IMR-90 (cell line): ENCODE measurements at regions not wholly inside any gene's neighbourhood (a gene's known extent, or its start where the extent isn't known, plus 50 kb on each side); places are given as distances from the start of the nearest gene placed in this dataset.

Experiments
- ATAC-seq: fragments of 200-7000 bp; cut with Tn5 transposase; 2 replicates; pipeline ENCODE4 v1.9.1; 2020; ENCODE audit warnings: low read depth, mild to moderate bottlenecking, moderate library complexity
- BruUV-seq: library from RNA; stranded (reverse); fragments of 400-500 nt; replicated peaks from 2 replicates; lab custom pipeline; 2021; lab: Mats Ljungman, UMichigan
- CTCF ChIA-PET: fragments of 300-600 bp; formaldehyde crosslinking; extraction: SDS; loops from one replicate; lab custom pipeline; 2021; ENCODE audit warnings: antibody characterized with exemption; lab: Yijun Ruan, JAX
- POLR2A ChIA-PET: fragments of 300-600 bp; sonication (Branson Sonifier 250); formaldehyde crosslinking; loops from one replicate; lab custom pipeline; 2022; ENCODE audit warnings: antibody characterized with exemption; ENCODE audit not compliant: unreplicated experiment; lab: Charles Lee
- DNase-seq: peaks from one replicate; pipeline ENCODE4 v3.0.0; 2013
- H2AFZ ChIP-seq: replicated peaks from 2 replicates; pipeline ENCODE3; 2013; ENCODE audit warnings: low read length, mild to moderate bottlenecking; ENCODE audit not compliant: poor library complexity
- H2AK5ac ChIP-seq: 2 replicates; pipeline ENCODE4 v1.6.1; 2013; ENCODE audit warnings: low read depth, low read length, inconsistent platforms
- H2AK9ac ChIP-seq: replicated peaks from 2 replicates; pipeline ENCODE3; 2013; ENCODE audit warnings: mild to moderate bottlenecking, low read depth, low read length, moderate library complexity; ENCODE audit not compliant: poor library complexity
- H2BK120ac ChIP-seq: 2 replicates; pipeline ENCODE4 v1.6.1; 2013; ENCODE audit warnings: low read depth, low read length, inconsistent platforms
- H2BK15ac ChIP-seq: 3 replicates; pipeline ENCODE4 v1.6.1; 2013; ENCODE audit warnings: low read depth, low read length, inconsistent platforms
- H2BK20ac ChIP-seq: 2 replicates; pipeline ENCODE4 v1.6.1; 2013; ENCODE audit warnings: low read depth, mild to moderate bottlenecking, inconsistent platforms, low read length, moderate library complexity
- H2BK5ac ChIP-seq: 2 replicates; pipeline ENCODE4 v1.6.1; 2013; ENCODE audit warnings: mild to moderate bottlenecking, low read depth, low read length, inconsistent platforms; ENCODE audit not compliant: poor library complexity, severe bottlenecking
- H3K14ac ChIP-seq: replicated peaks from 2 replicates; pipeline ENCODE4 v1.6.1; 2013; ENCODE audit warnings: low read depth, low read length, inconsistent platforms
- H3K18ac ChIP-seq: 2 replicates; pipeline ENCODE4 v1.6.1; 2013; ENCODE audit warnings: low read depth, low read length, control low read depth
- H3K23ac ChIP-seq: 2 replicates; pipeline ENCODE4 v1.6.1; 2013; ENCODE audit warnings: low read depth, low read length, inconsistent platforms
- H3K27ac ChIP-seq: 2 replicates; pipeline ENCODE4 v1.5.1; 2013; ENCODE audit warnings: mild to moderate bottlenecking, control low read depth, low read length; ENCODE audit not compliant: insufficient read depth
- H3K27me3 ChIP-seq: 2 replicates; pipeline ENCODE4 v1.6.1; 2013; ENCODE audit warnings: low read length; ENCODE audit not compliant: control insufficient read depth, insufficient read depth
- H3K36me3 ChIP-seq: 2 replicates; pipeline ENCODE4 v1.6.1; 2013; ENCODE audit warnings: low read length, mixed read lengths; ENCODE audit not compliant: control insufficient read depth, insufficient read depth
- H3K4ac ChIP-seq: 2 replicates; pipeline ENCODE4 v1.6.1; 2013; ENCODE audit warnings: low read depth, low read length, inconsistent platforms
- H3K4me1 ChIP-seq: 2 replicates; pipeline ENCODE4 v1.6.1; 2013; ENCODE audit warnings: low read length, mixed read lengths; ENCODE audit not compliant: control insufficient read depth, insufficient read depth
- H3K4me2 ChIP-seq: 2 replicates; pipeline ENCODE4 v1.6.1; 2013; ENCODE audit warnings: low read depth, mild to moderate bottlenecking, control low read depth, low read length, moderate library complexity
- H3K4me3 ChIP-seq: 2 replicates; pipeline ENCODE4 v1.5.1; 2013; ENCODE audit warnings: low read depth, mild to moderate bottlenecking, control low read depth, low read length, moderate library complexity; ENCODE audit not compliant: insufficient read depth
- H3K56ac ChIP-seq: 2 replicates; pipeline ENCODE4 v1.6.1; 2013; ENCODE audit warnings: low read length, inconsistent platforms; ENCODE audit not compliant: insufficient read depth; ENCODE audit errors: extremely low read depth
- H3K79me1 ChIP-seq, 2 experiments: 2 replicates each; pipeline ENCODE4 v1.6.1; 2013; ENCODE audit warnings: low read length in 2 of 2, inconsistent platforms in 1 of 2, low read depth in 1 of 2
- H3K9ac ChIP-seq: 2 replicates; pipeline ENCODE4 v1.6.1; 2013; ENCODE audit warnings: low read depth, low read length, control low read depth
- H3K9me1 ChIP-seq: 2 replicates; pipeline ENCODE4 v1.6.1; 2013; ENCODE audit warnings: low read length, inconsistent platforms; ENCODE audit not compliant: insufficient read depth
- H3K9me3 ChIP-seq: 2 replicates; pipeline ENCODE4 v1.6.1; 2013; ENCODE audit warnings: low read length; ENCODE audit not compliant: control insufficient read depth, insufficient read depth
- H4K20me1 ChIP-seq: 2 replicates; pipeline ENCODE4 v1.6.1; 2013; ENCODE audit warnings: low read length, inconsistent platforms; ENCODE audit not compliant: insufficient read depth
- H4K5ac ChIP-seq: 2 replicates; pipeline ENCODE4 v1.6.1; 2013; ENCODE audit warnings: mild to moderate bottlenecking, low read depth, low read length, control low read depth
- H4K8ac ChIP-seq, 2 experiments: 2 replicates each; pipeline ENCODE4 v1.6.1; 2013; ENCODE audit warnings: low read depth in 2 of 2, low read length in 2 of 2, control low read depth in 1 of 2, inconsistent platforms in 1 of 2
- H4K91ac ChIP-seq: 2 replicates; pipeline ENCODE4 v1.6.1; 2013; ENCODE audit warnings: low read depth, low read length, inconsistent platforms; ENCODE audit not compliant: insufficient read depth
- BHLHE40 ChIP-seq: fragments of 150-350 bp; IDR thresholded peaks from 2 replicates; pipeline ENCODE4 v1.6.1; 2016; ENCODE audit warnings: mild to moderate bottlenecking, low read depth, low read length
- CEBPB ChIP-seq: IDR thresholded peaks from 2 replicates; pipeline ENCODE4 v1.6.1; 2012; ENCODE audit warnings: low read depth, low read length, improper control_type of control experiment
- CHD1 ChIP-seq: IDR thresholded peaks from 2 replicates; pipeline ENCODE4 v1.6.1; 2012; ENCODE audit warnings: low read depth, low read length, improper control_type of control experiment
- FOS ChIP-seq: fragments of 150-350 bp; IDR thresholded peaks from 2 replicates; pipeline ENCODE4 v1.6.1; 2016; ENCODE audit warnings: low read depth, low read length
- MAFK ChIP-seq: IDR thresholded peaks from 2 replicates; pipeline ENCODE4 v1.6.1; 2012; ENCODE audit warnings: low read depth, low read length, improper control_type of control experiment
- MAZ ChIP-seq: IDR thresholded peaks from 2 replicates; pipeline ENCODE4 v1.6.1; 2012; ENCODE audit warnings: low read depth, mild to moderate bottlenecking, low read length, improper control_type of control experiment, moderate library complexity, borderline replicate concordance
- MXI1 ChIP-seq: IDR thresholded peaks from 2 replicates; pipeline ENCODE4 v1.6.1; 2012; ENCODE audit warnings: low read depth, mild to moderate bottlenecking, low read length, moderate library complexity, borderline replicate concordance
- NFE2L2 ChIP-seq: fragments of 150-350 bp; IDR thresholded peaks from 2 replicates; pipeline ENCODE4 v1.6.1; 2016; ENCODE audit warnings: low read depth, mild to moderate bottlenecking, low read length
- POLR2A ChIP-seq: IDR thresholded peaks from 2 replicates; pipeline ENCODE4 v1.6.1; 2012; ENCODE audit warnings: mild to moderate bottlenecking, low read depth, low read length
- RAD21 ChIP-seq: IDR thresholded peaks from 2 replicates; pipeline ENCODE4 v1.6.1; 2012; ENCODE audit warnings: low read length, improper control_type of control experiment
- RCOR1 ChIP-seq: IDR thresholded peaks from 2 replicates; pipeline ENCODE4 v1.6.1; 2012; ENCODE audit warnings: mild to moderate bottlenecking, low read length, improper control_type of control experiment; ENCODE audit not compliant: insufficient replicate concordance
- RFX5 ChIP-seq: IDR thresholded peaks from 2 replicates; pipeline ENCODE4 v1.8.0; 2012; ENCODE audit warnings: low read depth, mild to moderate bottlenecking, low read length, moderate library complexity
- SMC3 ChIP-seq: fragments of 150-350 bp; IDR thresholded peaks from 2 replicates; pipeline ENCODE4 v1.6.1; 2016; ENCODE audit warnings: low read depth, mild to moderate bottlenecking, antibody characterized with exemption, low read length, moderate library complexity
- WGBS, 2 experiments: methylation state at CpG; one replicate each; pipeline versions ENCODE4 v1.1.5 to v1.1.7; 2013; ENCODE audit warnings: missing lambda C conversion rate in 2 of 2; ENCODE audit not compliant: insufficient read length in 1 of 2; ENCODE audit errors: extremely low coverage in 2 of 2; 5-methylcytosine and 5-hydroxymethylcytosine counted together
- dilution Hi-C: fragments of 300-500 bp; cut with HindIII; formaldehyde crosslinking; loops from one replicate; pipeline ENCODE4 v1.14.3; 2018; ENCODE audit warnings: low sequenced_read_pairs; ENCODE audit not compliant: unreplicated experiment
- in situ Hi-C: fragments of 300-500 bp; cut with MboI; formaldehyde crosslinking; loops from 3 replicates; pipeline ENCODE4 v1.14.3; 2019; ENCODE audit warnings: low sequenced_read_pairs, inconsistent platforms, mixed read lengths
- intact Hi-C: fragments of 100-400 bp; cut with micrococcal nuclease; formaldehyde crosslinking; loops from 2 replicates; pipeline ENCODE4 v1.10.0; 2022
- TF ChIP-seq, protein P1 (sequence below): fragments of 150-350 bp; IDR thresholded peaks from 2 replicates; pipeline ENCODE4 v1.6.1; 2016; ENCODE audit warnings: low read depth, mild to moderate bottlenecking, low read length, moderate library complexity, borderline replicate concordance
- TF ChIP-seq, protein P2 (sequence below): conservative IDR thresholded peaks from 2 replicates; pipeline ENCODE4 v1.5.1; 2012; ENCODE audit warnings: mild to moderate bottlenecking, low read depth, low read length, improper control_type of control experiment

DNA sequence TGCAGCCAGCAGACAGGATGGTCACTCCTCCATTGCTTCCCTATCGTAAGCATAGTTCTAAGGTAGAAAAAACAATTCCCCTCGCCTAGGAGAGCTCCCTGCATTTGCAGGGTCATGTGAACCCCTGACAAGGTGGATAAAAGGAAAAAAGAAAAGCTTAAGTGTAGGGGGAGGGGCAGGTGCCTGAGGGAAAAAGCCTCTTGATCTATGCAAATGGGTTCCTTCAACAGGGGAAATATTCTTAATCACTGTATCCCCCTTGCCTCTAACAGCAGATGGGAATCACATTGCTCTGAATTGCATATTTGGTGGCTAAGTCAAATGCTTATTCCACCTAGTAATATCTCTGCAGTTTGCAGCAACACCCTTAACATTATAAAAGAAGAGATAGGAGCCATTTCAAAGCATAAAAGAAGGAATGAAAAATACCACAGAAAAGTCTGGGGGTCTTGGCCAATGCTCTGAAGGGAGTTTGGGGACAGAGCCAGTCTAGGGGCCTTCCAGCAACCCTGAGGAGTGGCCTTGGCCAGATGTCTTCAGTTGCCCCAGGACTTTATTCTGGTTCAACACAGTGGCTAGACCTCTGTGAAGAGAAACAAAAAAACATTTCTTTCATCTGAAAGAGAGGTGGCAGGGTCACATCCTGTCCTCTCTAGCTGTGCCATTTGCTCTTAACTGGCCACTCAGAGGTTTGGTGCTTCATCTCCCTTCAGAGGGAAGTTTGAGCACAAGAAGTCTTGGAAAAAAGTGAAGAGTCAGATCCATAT, 660.4 kb upstream of the GJE1 start (continued):
- TF ChIP-seq MAZ = no peak

DNA sequence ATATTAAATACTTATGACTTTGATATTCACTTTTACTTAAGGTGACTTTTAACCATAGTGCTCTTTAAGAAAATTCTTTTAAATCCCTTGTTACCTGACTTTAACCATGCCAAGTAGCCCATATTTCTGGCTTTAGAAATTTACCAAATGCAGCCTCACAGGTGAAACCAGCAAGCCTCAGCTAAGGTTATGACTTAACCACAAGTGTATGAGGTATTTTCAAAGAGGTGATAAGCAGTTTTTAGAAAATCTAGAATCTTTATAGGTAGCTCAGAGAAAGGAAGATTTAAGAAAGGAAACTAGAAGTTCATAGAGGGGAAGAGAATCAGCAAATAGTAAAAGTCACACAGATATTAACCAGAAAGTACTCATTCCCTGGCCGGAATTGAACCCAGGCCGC, 661.9 kb upstream of the GJE1 start:
- Histone ChIP-seq H2AFZ (no peak overlapping the region), H4K5ac (no peak overlapping the region), H3K18ac (no peak overlapping the region), H3K4me3 (no peak overlapping the region), H2AK5ac (no peak overlapping the region), H2AK9ac (no peak overlapping the region), H3K4ac (no peak overlapping the region), H4K91ac (no peak overlapping the region), H3K56ac (no peak overlapping the region), H3K27me3 (no peaks in the 10 kb centered on the region), H3K14ac (no peak overlapping the region), H3K27ac (no peak overlapping the region), H3K36me3 (no peaks in the 10 kb centered on the region), H3K9me3 (no peaks in the 10 kb centered on the region; the same call in 1 of the 2 replicates), H3K4me1 (no peaks in the 10 kb centered on the region; the same call in 1 of the 2 replicates), H2BK5ac (no peak overlapping the region), H4K8ac (no peak overlapping the region), H4K20me1 (no peaks in the 10 kb centered on the region), H3K9ac (no peak overlapping the region), H3K4me2 (no peak overlapping the region), H3K79me1 (no peaks in the 10 kb centered on the region; a peak in 1 of 4 replicates), H2BK15ac (no peak overlapping the region), H2BK20ac (no peak overlapping the region), H3K23ac (no peak overlapping the region), H3K9me1 (no peaks in the 10 kb centered on the region), H2BK120ac (no peak overlapping the region)
- ATAC-seq (no peak), DNase-seq (no peak)
- no CpG with 5 or more reads among the region's 2 CpGs for WGBS, 2 experiments
- dilution Hi-C loops = no loop called here
- in situ Hi-C loops = no loop called here
- no TSS peak for BruUV-seq
- intact Hi-C loops = no loop called here
- ChIA-PET CTCF (interaction anchor here (0.7 kb wide), 1 partner anchor 1819 kb away, joined by 3 read pairs; no protein-coding TSS in a partner anchor), POLR2A (no interaction called here)
- TF ChIP-seq MXI1 = no peak
- TF ChIP-seq SMC3 = no peak
- no peak for TF ChIP-seq NFE2L2
- TF ChIP-seq BHLHE40 = no peak
- TF ChIP-seq, protein P1, sequence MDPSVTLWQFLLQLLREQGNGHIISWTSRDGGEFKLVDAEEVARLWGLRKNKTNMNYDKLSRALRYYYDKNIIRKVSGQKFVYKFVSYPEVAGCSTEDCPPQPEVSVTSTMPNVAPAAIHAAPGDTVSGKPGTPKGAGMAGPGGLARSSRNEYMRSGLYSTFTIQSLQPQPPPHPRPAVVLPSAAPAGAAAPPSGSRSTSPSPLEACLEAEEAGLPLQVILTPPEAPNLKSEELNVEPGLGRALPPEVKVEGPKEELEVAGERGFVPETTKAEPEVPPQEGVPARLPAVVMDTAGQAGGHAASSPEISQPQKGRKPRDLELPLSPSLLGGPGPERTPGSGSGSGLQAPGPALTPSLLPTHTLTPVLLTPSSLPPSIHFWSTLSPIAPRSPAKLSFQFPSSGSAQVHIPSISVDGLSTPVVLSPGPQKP = no peak
- TF ChIP-seq MAFK = no peak
- no peak for TF ChIP-seq CEBPB
- TF ChIP-seq, protein P2, sequence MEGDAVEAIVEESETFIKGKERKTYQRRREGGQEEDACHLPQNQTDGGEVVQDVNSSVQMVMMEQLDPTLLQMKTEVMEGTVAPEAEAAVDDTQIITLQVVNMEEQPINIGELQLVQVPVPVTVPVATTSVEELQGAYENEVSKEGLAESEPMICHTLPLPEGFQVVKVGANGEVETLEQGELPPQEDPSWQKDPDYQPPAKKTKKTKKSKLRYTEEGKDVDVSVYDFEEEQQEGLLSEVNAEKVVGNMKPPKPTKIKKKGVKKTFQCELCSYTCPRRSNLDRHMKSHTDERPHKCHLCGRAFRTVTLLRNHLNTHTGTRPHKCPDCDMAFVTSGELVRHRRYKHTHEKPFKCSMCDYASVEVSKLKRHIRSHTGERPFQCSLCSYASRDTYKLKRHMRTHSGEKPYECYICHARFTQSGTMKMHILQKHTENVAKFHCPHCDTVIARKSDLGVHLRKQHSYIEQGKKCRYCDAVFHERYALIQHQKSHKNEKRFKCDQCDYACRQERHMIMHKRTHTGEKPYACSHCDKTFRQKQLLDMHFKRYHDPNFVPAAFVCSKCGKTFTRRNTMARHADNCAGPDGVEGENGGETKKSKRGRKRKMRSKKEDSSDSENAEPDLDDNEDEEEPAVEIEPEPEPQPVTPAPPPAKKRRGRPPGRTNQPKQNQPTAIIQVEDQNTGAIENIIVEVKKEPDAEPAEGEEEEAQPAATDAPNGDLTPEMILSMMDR = no peak
- no peak for TF ChIP-seq RCOR1
- no peak for TF ChIP-seq FOS
- no peak for TF ChIP-seq CHD1
- no peak for TF ChIP-seq POLR2A
- no peak for TF ChIP-seq RFX5
- TF ChIP-seq MAZ = no peak
- TF ChIP-seq RAD21 = no peak
